WTC11 (cell line): ENCODE measurements at regions not wholly inside any gene's neighbourhood (a gene's known extent, or its start where the extent isn't known, plus 50 kb on each side); places are given as distances from the start of the nearest gene placed in this dataset.

Source experiments
- ATAC-seq: fragments of 200-7000 bp; cut with Tn5 transposase; 2 replicates; pipeline ENCODE4 v1.10.0; 2021; ENCODE audit warnings: mild to moderate bottlenecking, moderate library complexity
- CTCF ChIA-PET: fragments of 300-600 bp; sonication (Branson Sonifier 250); formaldehyde crosslinking; loops from one replicate; lab custom pipeline; 2021; ENCODE audit warnings: antibody characterized with exemption; lab: Charles Lee
- POLR2A ChIA-PET: fragments of 350-600 bp; sonication (Branson Sonifier 250); formaldehyde crosslinking; loops from one replicate; lab custom pipeline; 2021; ENCODE audit warnings: antibody characterized with exemption; lab: Charles Lee
- DNase-seq: peaks from one replicate; pipeline ENCODE4 v3.0.0; 2021; ENCODE audit warnings: low spot score
- H3K27ac Mint-ChIP-seq: 2 replicates; pipeline ENCODE4 v1.8.0; 2021; ENCODE audit warnings: mixed read lengths
- H3K27me3 Mint-ChIP-seq: 2 replicates; pipeline ENCODE4 v1.8.0; 2021; ENCODE audit warnings: low read depth, mild to moderate bottlenecking, moderate library complexity, mixed read lengths
- H3K36me3 Mint-ChIP-seq: 2 replicates; pipeline ENCODE4 v1.8.0; 2021; ENCODE audit warnings: mixed read lengths
- H3K4me1 Mint-ChIP-seq: 2 replicates; pipeline ENCODE4 v1.8.0; 2022; ENCODE audit warnings: mixed read lengths
- H3K4me3 Mint-ChIP-seq: 2 replicates; pipeline ENCODE4 v1.8.0; 2021; ENCODE audit warnings: mild to moderate bottlenecking, moderate library complexity, mixed read lengths
- H3K9me3 Mint-ChIP-seq: 2 replicates; pipeline ENCODE4 v1.8.0; 2021; ENCODE audit warnings: mixed read lengths
- FOXJ3 ChIP-seq: sonication (generic); formaldehyde crosslinking; IDR thresholded peaks from 2 replicates; pipeline ENCODE4 v1.9.0; 2021; ENCODE audit warnings: missing genetic modification reagents, mild to moderate bottlenecking, borderline replicate concordance
- HMGA2 ChIP-seq: fragments of 250-450 bp; sonication (Bioruptor Pico); IDR thresholded peaks from 2 replicates; pipeline ENCODE4 v1.4.0; 2021; ENCODE audit warnings: mild to moderate bottlenecking, moderate library complexity
- OVOL2 ChIP-seq: fragments of 250-450 bp; sonication (Bioruptor Pico); IDR thresholded peaks from 2 replicates; pipeline ENCODE4 v1.9.0; 2021; ENCODE audit warnings: mild to moderate bottlenecking, borderline replicate concordance
- SMAD3 ChIP-seq: sonication (generic); formaldehyde crosslinking; IDR thresholded peaks from 2 replicates; pipeline ENCODE4 v1.8.0; 2022; ENCODE audit warnings: missing genetic modification reagents, mild to moderate bottlenecking, borderline replicate concordance
- ZNF121 ChIP-seq: sonication (generic); formaldehyde crosslinking; IDR thresholded peaks from 2 replicates; pipeline ENCODE4 v1.8.0; 2023; ENCODE audit warnings: missing genetic modification reagents
- ZNF416 ChIP-seq: fragments of 250-450 bp; sonication (Bioruptor Pico); IDR thresholded peaks from 2 replicates; pipeline ENCODE4 v1.9.0; 2021; ENCODE audit warnings: mild to moderate bottlenecking, inconsistent platforms
- TF ChIP-seq, protein P1 (sequence below): sonication (generic); formaldehyde crosslinking; IDR thresholded peaks from 2 replicates; pipeline ENCODE4 v1.8.0; 2022; ENCODE audit warnings: mild to moderate bottlenecking, missing genetic modification reagents
- TF ChIP-seq, protein P2 (sequence below): sonication (generic); formaldehyde crosslinking; IDR thresholded peaks from 2 replicates; pipeline ENCODE4 v1.8.1; 2022; ENCODE audit warnings: low read depth, mild to moderate bottlenecking, moderate library complexity, missing genetic modification reagents, borderline replicate concordance
- TF ChIP-seq, protein P3 (sequence below): fragments of 250-450 bp; sonication (Bioruptor Pico); IDR thresholded peaks from 2 replicates; pipeline ENCODE4 v1.9.0; 2021; ENCODE audit warnings: mild to moderate bottlenecking
- TF ChIP-seq, protein P4 (sequence below): sonication (generic); formaldehyde crosslinking; IDR thresholded peaks from 2 replicates; pipeline ENCODE4 v1.8.0; 2023; ENCODE audit warnings: missing genetic modification reagents, mild to moderate bottlenecking, borderline replicate concordance

DNA sequence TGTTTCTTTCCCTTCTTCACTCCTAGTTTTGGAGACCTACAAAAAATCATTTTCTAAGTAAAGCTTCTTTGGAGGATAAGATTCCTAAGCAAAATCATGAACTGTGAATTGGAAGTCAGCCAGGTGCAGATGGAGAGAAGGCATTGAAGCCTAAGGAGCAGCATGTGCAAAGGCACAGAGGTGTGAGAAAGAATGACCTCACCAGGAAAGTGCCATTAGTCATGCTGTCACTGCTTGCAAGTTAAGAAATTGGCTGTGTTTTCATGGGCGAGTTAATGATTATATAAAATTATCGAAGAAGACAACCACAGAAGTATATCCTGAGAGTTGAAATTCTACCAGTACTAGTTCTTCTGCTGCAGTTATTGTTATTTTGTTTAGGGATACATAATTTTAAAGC, 80.3 kb upstream of the KLHL1 start:
- CTCF ChIA-PET, result no interaction called here
- H3K36me3 Mint-ChIP-seq, result no peaks in the 10 kb centered on the region
- no peaks in the 10 kb centered on the region for H3K4me1 Mint-ChIP-seq
- no peak overlapping the region for H3K4me3 Mint-ChIP-seq
- POLR2A ChIA-PET, result no interaction called here
- TF ChIP-seq FOXJ3 (CRISPR knock-in tag) (no peak), OVOL2 (CRISPR knock-in tag) (no peak), SMAD3 (CRISPR knock-in tag) (no peak)
- TF ChIP-seq, protein P1, sequence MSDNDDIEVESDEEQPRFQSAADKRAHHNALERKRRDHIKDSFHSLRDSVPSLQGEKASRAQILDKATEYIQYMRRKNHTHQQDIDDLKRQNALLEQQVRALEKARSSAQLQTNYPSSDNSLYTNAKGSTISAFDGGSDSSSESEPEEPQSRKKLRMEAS, result no peak
- TF ChIP-seq, protein P2, sequence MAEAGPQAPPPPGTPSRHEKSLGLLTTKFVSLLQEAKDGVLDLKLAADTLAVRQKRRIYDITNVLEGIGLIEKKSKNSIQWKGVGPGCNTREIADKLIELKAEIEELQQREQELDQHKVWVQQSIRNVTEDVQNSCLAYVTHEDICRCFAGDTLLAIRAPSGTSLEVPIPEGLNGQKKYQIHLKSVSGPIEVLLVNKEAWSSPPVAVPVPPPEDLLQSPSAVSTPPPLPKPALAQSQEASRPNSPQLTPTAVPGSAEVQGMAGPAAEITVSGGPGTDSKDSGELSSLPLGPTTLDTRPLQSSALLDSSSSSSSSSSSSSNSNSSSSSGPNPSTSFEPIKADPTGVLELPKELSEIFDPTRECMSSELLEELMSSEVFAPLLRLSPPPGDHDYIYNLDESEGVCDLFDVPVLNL (CRISPR knock-in tag), result no peak
- TF ChIP-seq, protein P3, sequence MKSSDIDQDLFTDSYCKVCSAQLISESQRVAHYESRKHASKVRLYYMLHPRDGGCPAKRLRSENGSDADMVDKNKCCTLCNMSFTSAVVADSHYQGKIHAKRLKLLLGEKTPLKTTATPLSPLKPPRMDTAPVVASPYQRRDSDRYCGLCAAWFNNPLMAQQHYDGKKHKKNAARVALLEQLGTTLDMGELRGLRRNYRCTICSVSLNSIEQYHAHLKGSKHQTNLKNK, result no peak
- no peak overlapping the region for H3K27ac Mint-ChIP-seq
- no peaks in the 10 kb centered on the region; the same call in 1 of the 2 replicates for H3K27me3 Mint-ChIP-seq
- peaks cover 4% of the 10 kb centered on the region; the same call in 1 of the 2 replicates for H3K9me3 Mint-ChIP-seq
- DNase-seq (no peak), ATAC-seq (no peak)

DNA sequence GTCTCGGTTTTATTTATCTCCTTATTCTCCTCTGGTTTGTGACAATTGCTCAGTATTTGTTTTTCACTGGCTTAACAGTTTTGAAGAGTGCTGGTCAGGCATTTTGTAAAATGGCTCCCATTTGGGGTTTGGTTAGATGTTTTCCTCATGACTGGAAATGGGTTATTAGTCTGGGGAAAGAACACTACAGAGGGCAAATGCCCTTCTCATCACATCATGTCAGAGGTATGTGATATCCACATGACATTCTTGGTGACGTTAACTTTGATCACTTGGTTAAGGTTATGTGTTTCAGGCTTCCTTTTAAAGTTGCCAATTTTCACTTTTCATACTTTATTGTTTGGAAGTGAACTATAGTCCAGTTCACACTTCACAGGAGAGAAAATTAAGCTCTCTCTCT, 74.8 kb upstream of the KLHL1 start:
- Mint-ChIP-seq H3K27me3 (no peaks in the 10 kb centered on the region; the same call in 1 of the 2 replicates), H3K4me1 (no peaks in the 10 kb centered on the region), H3K9me3 (peaks cover 4% of the 10 kb centered on the region; the same call in 1 of the 2 replicates)
- ATAC-seq, result no peak
- POLR2A ChIA-PET, result no interaction called here
- no peak for TF ChIP-seq ZNF416
- TF ChIP-seq HMGA2, result no peak
- TF ChIP-seq, protein P4, sequence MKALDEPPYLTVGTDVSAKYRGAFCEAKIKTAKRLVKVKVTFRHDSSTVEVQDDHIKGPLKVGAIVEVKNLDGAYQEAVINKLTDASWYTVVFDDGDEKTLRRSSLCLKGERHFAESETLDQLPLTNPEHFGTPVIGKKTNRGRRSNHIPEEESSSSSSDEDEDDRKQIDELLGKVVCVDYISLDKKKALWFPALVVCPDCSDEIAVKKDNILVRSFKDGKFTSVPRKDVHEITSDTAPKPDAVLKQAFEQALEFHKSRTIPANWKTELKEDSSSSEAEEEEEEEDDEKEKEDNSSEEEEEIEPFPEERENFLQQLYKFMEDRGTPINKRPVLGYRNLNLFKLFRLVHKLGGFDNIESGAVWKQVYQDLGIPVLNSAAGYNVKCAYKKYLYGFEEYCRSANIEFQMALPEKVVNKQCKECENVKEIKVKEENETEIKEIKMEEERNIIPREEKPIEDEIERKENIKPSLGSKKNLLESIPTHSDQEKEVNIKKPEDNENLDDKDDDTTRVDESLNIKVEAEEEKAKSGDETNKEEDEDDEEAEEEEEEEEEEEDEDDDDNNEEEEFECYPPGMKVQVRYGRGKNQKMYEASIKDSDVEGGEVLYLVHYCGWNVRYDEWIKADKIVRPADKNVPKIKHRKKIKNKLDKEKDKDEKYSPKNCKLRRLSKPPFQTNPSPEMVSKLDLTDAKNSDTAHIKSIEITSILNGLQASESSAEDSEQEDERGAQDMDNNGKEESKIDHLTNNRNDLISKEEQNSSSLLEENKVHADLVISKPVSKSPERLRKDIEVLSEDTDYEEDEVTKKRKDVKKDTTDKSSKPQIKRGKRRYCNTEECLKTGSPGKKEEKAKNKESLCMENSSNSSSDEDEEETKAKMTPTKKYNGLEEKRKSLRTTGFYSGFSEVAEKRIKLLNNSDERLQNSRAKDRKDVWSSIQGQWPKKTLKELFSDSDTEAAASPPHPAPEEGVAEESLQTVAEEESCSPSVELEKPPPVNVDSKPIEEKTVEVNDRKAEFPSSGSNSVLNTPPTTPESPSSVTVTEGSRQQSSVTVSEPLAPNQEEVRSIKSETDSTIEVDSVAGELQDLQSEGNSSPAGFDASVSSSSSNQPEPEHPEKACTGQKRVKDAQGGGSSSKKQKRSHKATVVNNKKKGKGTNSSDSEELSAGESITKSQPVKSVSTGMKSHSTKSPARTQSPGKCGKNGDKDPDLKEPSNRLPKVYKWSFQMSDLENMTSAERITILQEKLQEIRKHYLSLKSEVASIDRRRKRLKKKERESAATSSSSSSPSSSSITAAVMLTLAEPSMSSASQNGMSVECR (CRISPR knock-in tag), result no peak
- TF ChIP-seq ZNF121, result no peak
- TF ChIP-seq, all 79 proteins: peak for 0
- CTCF ChIA-PET, result no interaction called here
- no peak overlapping the region for H3K27ac Mint-ChIP-seq
- no peak for DNase-seq
- H3K4me3 Mint-ChIP-seq, result no peak overlapping the region
- no peaks in the 10 kb centered on the region for H3K36me3 Mint-ChIP-seq
